ENCODE measurements at regions not wholly inside any gene's neighbourhood (a gene's known extent, or its start where the extent isn't known, plus 50 kb on each side); places are given as distances from the start of the nearest gene placed in this dataset.
A peak's percentile ranks its signal among the peaks of the same experiment; 100 is the strongest.

GRCh38 chr6:5946701-5947100 lies 60.0 kb downstream of the NRN1 start:
- no peak for DNase-seq (ENCODE audit: low spot score)

DNA sequence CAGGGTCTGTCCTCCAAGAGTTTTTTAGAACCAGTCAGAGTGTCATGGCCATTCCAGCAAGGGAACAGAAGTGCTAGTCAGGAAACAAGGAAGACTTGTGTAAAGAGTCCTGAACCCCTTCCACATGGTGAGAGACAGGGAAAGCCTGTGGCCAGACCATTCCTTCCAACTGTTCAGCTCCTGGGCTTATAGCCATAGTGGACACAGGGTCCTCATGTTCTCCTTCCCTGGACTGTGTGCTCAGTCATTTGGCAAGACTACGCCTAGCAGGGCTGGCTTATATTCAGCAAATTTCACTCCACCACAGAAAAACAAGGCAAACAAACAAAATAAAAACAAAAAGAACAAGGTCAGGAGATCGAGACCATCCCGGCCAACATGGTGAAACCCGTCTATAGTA lies 60.5 kb downstream of the NRN1 start:
- DNase-seq (ENCODE audit: low spot score) = no peak

DNA sequence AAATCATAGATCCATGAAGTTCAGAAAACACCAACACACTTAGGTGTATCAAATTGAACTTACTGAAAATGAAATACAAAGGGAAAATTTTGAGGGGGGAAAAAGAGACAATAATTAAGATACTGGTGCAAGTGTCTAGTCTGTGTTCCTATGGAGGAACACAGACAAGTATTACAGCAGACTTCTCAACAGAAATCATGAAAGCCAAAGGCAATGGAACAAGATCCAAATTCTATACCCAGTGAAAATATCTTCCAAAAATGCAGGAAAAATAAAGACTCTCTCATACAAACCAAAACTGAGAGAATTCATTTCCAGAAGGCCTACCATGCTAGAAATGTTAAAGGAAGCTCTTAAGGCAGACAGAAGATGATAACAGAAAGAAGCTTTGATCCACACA lies 63.1 kb downstream of the NRN1 start:
- DNase-seq (ENCODE audit: low spot score) = no peak

DNA sequence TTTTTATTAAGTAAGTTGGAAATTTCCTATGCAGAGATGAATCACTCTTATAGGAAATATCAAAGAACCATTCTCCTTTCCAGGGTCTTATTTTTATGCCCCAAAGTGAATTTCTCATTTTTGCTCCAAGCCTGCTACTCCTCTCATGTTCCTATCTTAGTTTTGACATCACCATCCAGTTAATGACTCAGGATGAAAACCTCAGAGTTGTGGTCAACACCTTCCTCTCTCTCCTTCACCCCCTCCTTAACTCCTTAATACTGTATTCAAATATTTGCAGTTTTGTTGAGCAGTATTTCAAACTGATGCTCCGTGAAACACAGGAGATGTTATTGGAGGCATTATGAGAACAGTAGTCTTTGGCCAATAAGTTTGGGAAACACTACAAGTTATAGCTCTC lies 64.1 kb downstream of the NRN1 start:
- no peak for DNase-seq (ENCODE audit: low spot score)

DNA sequence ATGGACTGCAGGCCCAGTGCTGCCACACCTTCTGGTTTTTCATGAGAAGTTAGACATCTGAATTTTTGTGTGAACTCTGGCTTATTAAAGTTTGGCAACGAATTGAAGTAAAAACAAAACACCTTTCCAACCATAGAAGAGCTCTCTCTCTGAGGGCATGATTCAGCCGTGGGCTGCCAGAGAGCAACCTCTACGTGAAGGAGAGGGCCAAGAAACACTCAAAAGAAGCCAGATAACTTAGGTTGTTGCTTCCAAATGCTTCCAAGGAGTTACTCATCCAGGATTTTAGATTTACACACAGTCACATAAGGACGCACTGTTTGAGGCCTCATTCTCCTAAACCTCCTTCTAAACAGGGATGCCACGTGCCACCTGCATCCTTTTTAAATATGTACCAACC lies 65.5 kb downstream of the NRN1 start:
- DNase-seq (ENCODE audit: low spot score) = no peak

DNA sequence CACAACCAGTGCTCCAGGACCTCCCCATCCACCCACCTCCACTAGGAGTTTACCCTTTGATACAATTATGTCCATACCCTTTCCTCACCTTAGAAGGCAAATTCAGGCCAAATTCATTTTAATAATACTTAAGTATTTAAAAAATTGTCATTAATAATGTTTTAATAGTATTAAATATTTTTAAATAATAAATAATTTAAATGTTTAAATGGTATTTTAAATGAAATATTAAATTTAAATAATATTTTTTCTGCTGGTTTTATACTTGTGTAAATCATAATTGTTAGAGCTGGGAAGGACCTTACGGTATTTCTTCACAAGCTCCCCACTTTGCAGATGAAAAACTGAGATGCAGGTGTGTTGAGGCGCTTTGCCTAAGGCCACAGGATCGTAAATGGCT lies 67.8 kb downstream of the NRN1 start:
- DNase-seq (ENCODE audit: low spot score) = no peak

GRCh38 chr6:5937936-5938706 lies 68.6 kb downstream of the NRN1 start:
- peak; percentile 12 for DNase-seq (ENCODE audit: low spot score)

GRCh38 chr6:5937169-5937909 lies 69.4 kb downstream of the NRN1 start:
- peak; percentile 12 for DNase-seq (ENCODE audit: low spot score)

- DNase-seq (ENCODE audit: low spot score) = no peak
These were observed 70.1 kb downstream of the NRN1 start for GRCh38 chr6:5936631-5937030.

DNA sequence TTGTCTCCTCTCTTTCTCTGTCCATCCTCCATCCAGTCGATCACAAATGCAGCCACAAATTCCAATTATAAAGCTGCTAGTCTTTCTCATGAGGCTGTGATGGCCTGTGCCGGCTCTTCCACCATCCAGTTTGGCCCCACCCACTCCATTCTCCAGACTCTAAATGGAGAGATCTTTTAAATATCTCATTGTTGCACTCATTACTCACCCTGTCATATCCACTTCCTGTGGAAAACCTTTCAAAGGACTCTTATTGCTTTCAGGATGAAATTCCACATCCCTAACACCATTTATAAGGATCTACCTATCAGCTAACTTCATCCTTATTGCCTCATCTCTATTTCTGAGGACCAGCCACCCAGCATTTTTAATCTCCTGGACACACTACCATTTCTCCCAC lies 70.6 kb downstream of the NRN1 start:
- DNase-seq (ENCODE audit: low spot score) = no peak

GRCh38 chr6:5930968-5931367 lies 75.8 kb downstream of the NRN1 start:
- no peak for DNase-seq (ENCODE audit: low spot score)

DNA sequence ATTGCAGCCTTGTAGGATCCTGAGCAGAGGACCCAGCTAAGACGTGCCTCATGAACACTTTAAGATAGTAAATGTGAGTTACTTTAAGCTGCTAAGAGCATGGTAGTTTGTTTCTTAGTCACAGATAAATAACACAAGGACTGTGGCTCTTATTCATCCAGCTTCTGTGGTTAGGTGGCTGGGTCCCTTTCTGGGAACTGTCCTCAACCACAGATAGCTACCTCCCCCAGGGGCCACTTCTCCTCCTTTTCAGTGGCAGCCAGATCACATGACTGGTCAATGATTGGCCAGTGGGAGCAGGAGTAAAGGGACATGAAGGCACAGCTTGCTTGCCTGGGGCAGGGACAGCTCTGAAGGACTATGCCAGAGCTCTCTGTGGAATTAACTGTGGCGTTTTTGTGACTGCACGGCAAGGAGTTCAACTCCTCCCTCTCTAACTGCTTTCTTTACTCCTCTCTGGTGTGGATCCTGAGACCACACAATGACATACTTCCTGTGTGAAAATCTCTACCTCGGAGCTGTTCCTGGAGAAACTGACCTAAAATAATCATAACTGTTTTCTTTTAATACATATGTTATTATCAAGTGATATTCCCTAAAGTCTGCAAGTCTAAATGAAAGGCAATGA lies 76.5 kb downstream of the NRN1 start:
- no peak for DNase-seq (ENCODE audit: low spot score)

DNA sequence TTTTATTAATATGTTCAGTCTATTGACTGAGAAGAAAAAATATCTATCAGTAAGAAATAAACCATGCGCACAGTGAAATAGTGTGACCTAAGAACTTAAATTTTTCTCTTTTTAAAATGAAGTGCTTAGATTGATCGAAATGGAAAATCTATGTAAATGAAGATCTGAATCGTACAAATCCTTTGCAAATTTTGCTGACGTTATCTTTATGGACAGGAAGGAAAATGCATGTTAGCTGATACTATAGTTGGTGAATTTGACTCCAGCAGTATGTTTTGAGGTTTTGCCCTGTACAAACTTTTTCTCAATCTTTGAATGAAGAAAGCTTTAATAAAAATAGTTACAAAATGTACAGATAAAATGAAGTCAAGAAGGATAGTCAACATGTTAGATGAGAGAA lies 82.9 kb downstream of the NRN1 start:
- DNase-seq (ENCODE audit: low spot score) = no peak

GRCh38 chr6:5922230-5922629 lies 84.5 kb downstream of the NRN1 start:
- no peak for DNase-seq (ENCODE audit: low spot score)

DNA sequence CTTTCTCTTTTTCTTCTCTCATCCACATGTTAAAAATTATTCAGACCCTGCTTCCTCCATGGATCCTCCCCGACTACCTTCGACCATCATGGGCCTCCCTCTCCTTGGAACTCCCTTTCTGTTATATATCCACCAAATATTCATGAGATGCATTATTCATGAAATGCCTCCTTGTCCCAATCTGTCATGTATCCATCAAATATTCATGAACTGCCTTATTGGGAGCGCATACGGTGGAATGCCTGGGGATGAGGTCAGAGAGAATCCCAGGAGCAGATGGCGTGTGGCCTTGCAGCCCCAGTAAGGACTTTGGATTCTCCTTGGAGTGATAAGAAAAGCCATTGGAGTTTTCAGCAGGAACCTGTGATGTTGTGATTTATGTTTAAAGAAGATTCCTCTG lies 97.0 kb downstream of the NRN1 start:
- no peak for DNase-seq (ENCODE audit: low spot score)

GRCh38 chr6:5906842-5907241 lies 99.9 kb downstream of the NRN1 start:
- no peak for DNase-seq (ENCODE audit: low spot score)

- DNase-seq (ENCODE audit: low spot score) = no peak
These were observed 100.4 kb downstream of the NRN1 start for GRCh38 chr6:5906340-5906670.

DNA sequence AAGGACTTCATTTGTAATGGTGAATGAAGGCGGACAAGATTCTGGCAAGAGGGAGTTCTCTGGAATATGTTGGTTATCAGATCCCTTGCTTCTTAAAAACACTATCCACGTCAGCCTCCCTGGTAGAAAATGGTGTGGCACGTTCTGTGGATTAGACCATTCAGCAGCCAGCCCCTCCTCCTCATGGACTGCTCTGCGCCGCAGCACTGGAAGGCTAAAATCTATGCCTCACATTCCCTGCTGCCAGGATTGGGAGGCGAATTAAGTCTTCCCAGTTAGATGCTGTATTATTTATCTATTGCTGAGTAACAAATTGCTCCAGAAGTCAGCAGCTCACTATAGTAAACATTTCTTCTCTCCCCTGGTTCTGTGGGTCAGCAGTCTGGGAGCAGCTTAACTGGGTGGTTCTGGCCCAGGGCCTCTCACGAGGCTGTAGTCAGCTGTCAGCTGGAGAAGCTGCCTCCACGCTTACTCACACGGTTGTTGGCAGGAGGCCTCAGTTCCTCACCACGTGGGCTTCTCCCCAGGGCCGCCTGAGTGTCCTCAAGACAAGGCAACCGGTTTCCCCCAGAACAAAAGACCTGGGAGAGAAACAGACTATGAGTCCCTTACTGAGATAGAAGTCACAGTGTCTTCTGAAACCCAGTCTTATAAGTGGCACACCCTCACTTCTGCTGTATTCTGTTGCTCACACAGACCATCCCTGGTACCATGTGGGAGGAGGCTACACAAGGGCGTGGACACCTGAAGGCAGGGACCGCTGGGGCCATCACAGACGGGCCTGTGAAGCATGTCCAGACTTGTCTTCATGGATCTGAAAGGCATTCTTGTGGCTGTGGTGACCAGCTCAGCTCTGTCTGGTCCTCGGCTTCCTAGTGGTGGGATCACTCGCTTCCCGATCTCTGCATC lies 101.0 kb downstream of the NRN1 start:
- no peak for DNase-seq (ENCODE audit: low spot score)

DNA sequence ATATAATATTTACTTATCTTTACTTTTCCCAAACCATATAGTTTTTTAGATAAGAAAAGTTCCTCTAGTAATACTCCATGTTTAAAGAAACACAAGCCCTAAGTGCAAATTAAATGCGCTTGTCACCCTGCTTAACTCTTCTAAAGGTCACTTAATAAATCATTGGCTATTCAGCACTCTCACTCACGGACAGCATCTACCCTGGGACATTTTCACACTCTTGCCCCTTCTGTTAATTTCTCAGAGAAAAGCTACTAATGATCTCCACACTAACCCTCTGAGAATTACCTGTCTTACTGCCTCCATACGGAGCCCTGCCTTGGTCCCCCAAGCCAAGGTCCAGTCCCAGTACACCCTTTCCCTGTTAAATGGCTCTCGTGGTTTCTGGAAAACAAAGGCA lies 102.2 kb downstream of the NRN1 start:
- DNase-seq (ENCODE audit: low spot score) = no peak

- DNase-seq (ENCODE audit: low spot score) = no peak
These were observed 107.3 kb downstream of the NRN1 start for GRCh38 chr6:5899216-5900045.

GRCh38 chr6:5898563-5898962 lies 108.2 kb downstream of the NRN1 start:
- DNase-seq (ENCODE audit: low spot score) = no peak

All from SK-N-DZ (cell line).